Spleen (tissue), 7 donors: ENCODE measurements at regions not wholly inside any gene's neighbourhood (a gene's known extent, or its start where the extent isn't known, plus 50 kb on each side); places are given as distances from the start of the nearest gene placed in this dataset.

ENCODE experiments used
- CTCF ChIP-seq, 11 experiments: fragments of 200-600 bp in 7 of 11; fragments of 450-650 bp in 4 of 11; sonication (generic) in 4 of 11; IDR thresholded peaks in 8 of 11; conservative IDR thresholded peaks in 3 of 11; 1 replicate in 7 of 11; 2 replicates in 4 of 11; pipeline versions ENCODE4 v1.4.0 to v1.8.0; 2016 to 2021; ENCODE audit warnings: antibody characterized with exemption in 11 of 11, inconsistent platforms in 4 of 11, mild to moderate bottlenecking in 1 of 11
- POLR2A ChIP-seq, 3 donors: fragments of 450-650 bp; IDR thresholded peaks; one replicate each; pipeline ENCODE4 v1.5.1; 2017; ENCODE audit warnings: antibody characterized with exemption in 3 of 3, mild to moderate bottlenecking in 1 of 3
- donor health status: DM: no; HTN: no; CAD: no; lungs with moderate emphysema.
- donor health status: DM: no; HTN: no; CAD: no.
- donor health status: DM: no; HTN: no; CAD: no.

- TF ChIP-seq CTCF (IDR thresholded peaks at IDR 0.05 in 8 of 11, conservative IDR thresholded peaks at IDR 0.05 in 3 of 11), result no peak
- no peak for TF ChIP-seq POLR2A (IDR thresholded peaks at IDR 0.05)
These were observed 54.4 kb upstream of the RNF182 start for GRCh38 chr6:13870214-13870830.
